ENCODE measurements at regions not wholly inside any gene's neighbourhood (a gene's known extent, or its start where the extent isn't known, plus 50 kb on each side); places are given as distances from the start of the nearest gene placed in this dataset.

GRCh38 chr3:13254028-13254951 is 165.8 kb downstream of the NUP210 start:
- DNase-seq = no peak
- Histone ChIP-seq H3K4me1 (no peaks in the 10 kb centered on the region), H3K27me3 (peaks cover 37% of the 10 kb centered on the region), H3K9me3 (replicated peaks) (no peaks in the 10 kb centered on the region), H3K4me3 (no peak overlapping the region), H3K27ac (no peak overlapping the region), H3K36me3 (no peaks in the 10 kb centered on the region)

GRCh38 chr3:13253208-13253937 is 166.7 kb downstream of the NUP210 start:
- DNase-seq = no peak
- Histone ChIP-seq H3K9me3 (replicated peaks) (no peaks in the 10 kb centered on the region), H3K36me3 (no peaks in the 10 kb centered on the region), H3K4me3 (no peak overlapping the region), H3K4me1 (no peaks in the 10 kb centered on the region), H3K27ac (no peak overlapping the region), H3K27me3 (peaks cover 37% of the 10 kb centered on the region)

GRCh38 chr3:13252207-13252606 is 167.9 kb downstream of the NUP210 start:
- H3K27me3 ChIP-seq = peaks cover 34% of the 10 kb centered on the region
- H3K4me3 ChIP-seq = no peak overlapping the region
- H3K4me1 ChIP-seq = no peaks in the 10 kb centered on the region
- H3K36me3 ChIP-seq = no peaks in the 10 kb centered on the region
- no peaks in the 10 kb centered on the region for H3K9me3 ChIP-seq (replicated peaks)
- DNase-seq = no peak
- no peak overlapping the region for H3K27ac ChIP-seq

- Histone ChIP-seq H3K4me1 (no peaks in the 10 kb centered on the region), H3K4me3 (no peak overlapping the region), H3K36me3 (no peaks in the 10 kb centered on the region), H3K9me3 (replicated peaks) (no peaks in the 10 kb centered on the region), H3K27me3 (peaks cover 25% of the 10 kb centered on the region), H3K27ac (no peak overlapping the region)
- DNase-seq = no peak
Measured at GRCh38 chr3:13251166-13251903, 168.8 kb downstream of the NUP210 start.

- Histone ChIP-seq H3K4me3 (no peak overlapping the region), H3K4me1 (no peaks in the 10 kb centered on the region), H3K27ac (no peak overlapping the region), H3K27me3 (peaks cover 22% of the 10 kb centered on the region), H3K36me3 (no peaks in the 10 kb centered on the region), H3K9me3 (replicated peaks) (no peaks in the 10 kb centered on the region)
- DNase-seq = no peak
Measured at GRCh38 chr3:13249664-13250390, 170.3 kb downstream of the NUP210 start.

- H3K4me1 ChIP-seq = no peaks in the 10 kb centered on the region
- H3K36me3 ChIP-seq = no peaks in the 10 kb centered on the region
- H3K9me3 ChIP-seq (replicated peaks) = no peaks in the 10 kb centered on the region
- peaks cover 14% of the 10 kb centered on the region for H3K27me3 ChIP-seq
- H3K4me3 ChIP-seq = no peak overlapping the region
- no peak for DNase-seq
- H3K27ac ChIP-seq = no peak overlapping the region
Measured at GRCh38 chr3:13248640-13249039, 171.5 kb downstream of the NUP210 start.

- Histone ChIP-seq H3K4me3 (no peak overlapping the region), H3K27me3 (peaks cover 21% of the 10 kb centered on the region), H3K36me3 (no peaks in the 10 kb centered on the region), H3K9me3 (replicated peaks) (no peaks in the 10 kb centered on the region), H3K4me1 (no peaks in the 10 kb centered on the region), H3K27ac (no peak overlapping the region)
- no peak for DNase-seq
Measured at GRCh38 chr3:13245615-13245978, 172.4 kb upstream of the IQSEC1 start.

GRCh38 chr3:13243586-13243985 is 170.4 kb upstream of the IQSEC1 start:
- Histone ChIP-seq H3K36me3 (no peaks in the 10 kb centered on the region), H3K4me3 (no peak overlapping the region), H3K4me1 (no peaks in the 10 kb centered on the region), H3K27me3 (peaks cover 21% of the 10 kb centered on the region), H3K9me3 (replicated peaks) (no peaks in the 10 kb centered on the region), H3K27ac (no peak overlapping the region)
- no peak for DNase-seq

GRCh38 chr3:13242364-13242737 is 169.1 kb upstream of the IQSEC1 start:
- no peaks in the 10 kb centered on the region for H3K36me3 ChIP-seq
- no peak overlapping the region for H3K27ac ChIP-seq
- H3K4me1 ChIP-seq = no peaks in the 10 kb centered on the region
- H3K27me3 ChIP-seq = peaks cover 21% of the 10 kb centered on the region
- H3K4me3 ChIP-seq = no peak overlapping the region
- no peak for DNase-seq
- no peaks in the 10 kb centered on the region for H3K9me3 ChIP-seq (replicated peaks)

GRCh38 chr3:13241621-13242363 is 168.6 kb upstream of the IQSEC1 start:
- H3K36me3 ChIP-seq = no peaks in the 10 kb centered on the region
- no peak overlapping the region for H3K4me3 ChIP-seq
- H3K27me3 ChIP-seq = peaks cover 21% of the 10 kb centered on the region
- no peak overlapping the region for H3K27ac ChIP-seq
- DNase-seq = no peak
- no peaks in the 10 kb centered on the region for H3K9me3 ChIP-seq (replicated peaks)
- H3K4me1 ChIP-seq = no peaks in the 10 kb centered on the region

- no peaks in the 10 kb centered on the region for H3K9me3 ChIP-seq (replicated peaks)
- no peak overlapping the region for H3K4me3 ChIP-seq
- peaks cover 21% of the 10 kb centered on the region for H3K27me3 ChIP-seq
- DNase-seq = no peak
- H3K27ac ChIP-seq = no peak overlapping the region
- no peaks in the 10 kb centered on the region for H3K36me3 ChIP-seq
- no peaks in the 10 kb centered on the region for H3K4me1 ChIP-seq
Measured at GRCh38 chr3:13240928-13241618, 167.8 kb upstream of the IQSEC1 start.

GRCh38 chr3:13239467-13239760 is 166.2 kb upstream of the IQSEC1 start:
- H3K4me1 ChIP-seq = no peaks in the 10 kb centered on the region
- H3K36me3 ChIP-seq = no peaks in the 10 kb centered on the region
- DNase-seq = no peak
- no peaks in the 10 kb centered on the region for H3K9me3 ChIP-seq (replicated peaks)
- peaks cover 25% of the 10 kb centered on the region for H3K27me3 ChIP-seq
- H3K4me3 ChIP-seq = no peak overlapping the region
- no peak overlapping the region for H3K27ac ChIP-seq

- H3K27me3 ChIP-seq = peaks cover 28% of the 10 kb centered on the region
- no peak for DNase-seq
Measured at GRCh38 chr3:13238687-13239466, 165.6 kb upstream of the IQSEC1 start.

More at GRCh38 chr3:13238687-13239466, 165.6 kb upstream of the IQSEC1 start:
- H3K4me1 ChIP-seq = no peaks in the 10 kb centered on the region
- H3K36me3 ChIP-seq = no peaks in the 10 kb centered on the region
- H3K27ac ChIP-seq = no peak overlapping the region
- H3K9me3 ChIP-seq (replicated peaks) = no peaks in the 10 kb centered on the region
- H3K4me3 ChIP-seq = no peak overlapping the region
